ENCODE measurements at regions not wholly inside any gene's neighbourhood (a gene's known extent, or its start where the extent isn't known, plus 50 kb on each side); places are given as distances from the start of the nearest gene placed in this dataset.

DNA sequence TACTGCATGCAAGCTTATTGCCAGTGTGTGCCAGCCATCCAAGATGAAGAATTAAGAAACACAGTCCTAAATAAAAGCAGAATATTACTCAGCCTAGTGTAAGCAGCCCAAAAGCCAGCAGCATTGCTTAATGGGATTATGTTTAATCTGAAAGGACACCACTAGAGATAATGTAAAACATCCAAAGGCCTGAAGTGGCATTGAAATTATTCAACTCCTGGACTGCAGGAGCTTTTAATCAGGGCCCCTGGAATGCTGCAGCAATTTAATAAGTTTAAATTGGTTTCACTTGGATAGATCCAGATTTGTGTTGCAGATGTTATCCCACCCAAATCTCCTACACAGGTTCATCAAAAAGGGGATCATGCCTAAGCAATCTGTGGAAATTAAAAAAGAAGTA lies 193.0 kb downstream of the C12orf50 start:
- no peak for DNase-seq

- no peak for DNase-seq
Observed at GRCh38 chr12:87828382-87828973, 200.7 kb downstream of the C12orf50 start.

DNA sequence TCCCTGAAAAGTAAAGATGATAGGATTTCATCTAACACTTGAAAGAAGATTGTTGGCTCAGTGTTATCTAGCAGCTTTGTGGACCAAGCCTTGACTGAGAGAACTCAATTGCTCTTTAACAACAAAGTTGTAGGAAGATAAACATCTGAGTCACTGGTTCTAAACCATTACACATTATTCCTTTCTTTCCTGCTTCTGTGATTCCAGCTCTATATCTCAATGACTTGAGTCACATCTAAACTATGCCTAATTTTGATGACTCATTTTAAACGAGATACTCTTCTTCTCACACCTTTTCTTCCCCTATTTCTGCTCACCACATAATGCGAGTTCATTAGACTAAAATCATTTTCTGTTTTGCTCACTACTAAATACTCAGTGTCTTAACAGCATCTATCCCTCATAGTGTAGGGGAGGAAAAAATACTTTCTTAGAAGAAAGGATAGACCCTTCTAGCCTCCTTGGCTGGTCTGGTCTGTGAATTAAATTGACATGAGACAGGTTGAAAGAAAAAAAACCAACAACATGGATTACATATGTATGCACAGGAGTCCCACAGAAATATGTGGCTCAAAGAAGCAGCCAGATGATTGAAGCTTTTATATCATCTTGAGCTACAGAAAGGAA lies 201.4 kb downstream of the C12orf50 start:
- DNase-seq, result no peak

DNA sequence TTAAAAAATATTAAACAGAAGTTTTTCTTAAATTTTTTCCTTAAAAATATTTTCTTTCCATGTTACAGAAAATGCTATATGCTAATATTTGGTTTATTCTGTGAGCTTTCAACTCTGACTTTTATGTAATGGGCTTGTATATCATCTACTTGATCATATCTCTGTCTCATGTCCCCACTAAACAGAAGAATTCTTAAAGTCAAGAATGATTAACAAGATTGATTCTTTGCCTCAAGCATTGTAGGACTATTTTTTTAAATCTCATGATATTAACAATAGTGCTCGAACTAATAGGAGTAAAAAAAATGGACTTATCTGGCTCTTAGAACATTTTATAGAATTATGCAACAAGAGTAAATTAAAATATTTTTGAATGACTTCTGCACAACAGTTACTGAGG lies 206.3 kb downstream of the C12orf50 start:
- DNase-seq, result no peak

GRCh38 chr12:87820524-87821202 lies 208.5 kb downstream of the C12orf50 start:
- DNase-seq, result no peak

DNA sequence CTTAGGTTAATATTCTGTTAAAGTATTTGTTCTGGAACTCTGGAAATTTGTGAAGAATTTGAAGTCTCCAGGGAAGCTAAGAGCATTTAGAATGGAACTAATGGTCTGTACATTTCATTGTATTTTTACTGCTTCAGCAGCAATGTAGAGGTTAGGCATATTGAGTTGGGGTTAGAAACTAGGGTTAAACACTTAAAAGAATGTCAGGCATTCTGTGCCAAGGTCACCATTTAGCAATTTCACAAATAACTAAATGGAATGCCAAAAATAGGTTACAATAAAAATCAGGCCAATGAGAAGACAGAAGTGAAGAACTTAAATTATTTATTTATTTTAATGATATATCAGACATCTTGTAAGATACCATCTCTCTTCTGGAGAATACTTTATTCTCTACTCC lies 210.8 kb downstream of the C12orf50 start:
- DNase-seq, result no peak

- no peak for DNase-seq
Observed at GRCh38 chr12:87815771-87816585, 213.2 kb downstream of the C12orf50 start.

GRCh38 chr12:87814625-87815024 lies 214.6 kb downstream of the C12orf50 start:
- DNase-seq, result no peak

DNA sequence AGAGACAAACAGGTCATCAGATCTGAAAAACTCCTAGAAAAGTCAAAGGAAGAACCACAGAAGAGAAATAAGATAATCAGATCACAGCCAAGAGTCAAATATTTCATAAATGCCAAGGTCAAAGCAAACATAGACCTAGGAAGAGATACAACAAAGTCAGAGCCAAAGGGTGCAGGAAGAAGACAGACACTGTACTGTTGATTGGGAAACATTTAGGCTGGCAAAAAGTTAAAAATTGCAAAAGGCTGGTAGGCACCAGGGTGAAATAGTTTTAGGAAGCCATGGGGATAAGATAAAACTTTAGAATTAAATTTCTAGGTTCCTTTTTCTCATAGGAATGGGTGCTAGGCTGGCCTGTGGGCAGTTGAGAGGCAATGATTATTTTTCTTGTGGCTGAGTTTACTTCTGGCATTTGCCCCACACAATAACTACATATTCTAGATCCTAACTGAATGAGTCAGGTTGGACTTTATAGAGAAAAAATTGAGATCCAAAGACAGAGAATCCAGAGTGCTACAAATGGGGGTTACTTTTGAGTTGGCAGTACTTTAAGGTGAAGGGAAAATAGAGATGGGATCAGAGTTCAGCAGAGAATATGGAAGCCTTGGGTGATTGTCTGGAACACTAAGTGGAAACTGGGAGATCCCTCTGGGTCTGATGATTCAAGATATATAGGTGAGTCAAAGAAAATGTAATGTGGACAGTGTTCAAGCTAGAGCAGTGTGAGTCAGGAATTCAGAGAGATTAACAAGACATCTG lies 215.5 kb downstream of the C12orf50 start:
- DNase-seq, result no peak

GRCh38 chr12:87812681-87813080 lies 216.5 kb downstream of the C12orf50 start:
- no peak for DNase-seq

DNA sequence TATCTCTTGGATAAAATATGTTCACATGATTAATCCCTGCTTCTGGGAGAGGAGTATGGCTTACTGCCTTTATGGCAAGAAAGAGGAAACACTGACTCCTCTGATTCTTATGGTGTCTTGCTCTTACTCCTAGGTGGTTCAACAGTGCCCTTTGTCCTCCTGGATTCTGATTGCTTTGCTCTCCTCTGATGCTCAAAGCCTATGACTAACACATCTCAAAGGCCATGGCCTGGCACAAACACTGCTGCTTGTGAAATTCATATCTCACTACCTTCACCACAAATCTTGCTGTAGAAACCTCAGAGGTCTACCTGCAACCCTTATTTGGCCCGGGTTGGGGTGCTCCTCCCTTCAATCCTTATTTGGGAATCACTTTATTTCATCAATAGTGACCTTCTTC lies 217.2 kb downstream of the C12orf50 start:
- no peak for DNase-seq

GRCh38 chr12:87809916-87810315 lies 219.3 kb downstream of the C12orf50 start:
- no peak for DNase-seq

DNA sequence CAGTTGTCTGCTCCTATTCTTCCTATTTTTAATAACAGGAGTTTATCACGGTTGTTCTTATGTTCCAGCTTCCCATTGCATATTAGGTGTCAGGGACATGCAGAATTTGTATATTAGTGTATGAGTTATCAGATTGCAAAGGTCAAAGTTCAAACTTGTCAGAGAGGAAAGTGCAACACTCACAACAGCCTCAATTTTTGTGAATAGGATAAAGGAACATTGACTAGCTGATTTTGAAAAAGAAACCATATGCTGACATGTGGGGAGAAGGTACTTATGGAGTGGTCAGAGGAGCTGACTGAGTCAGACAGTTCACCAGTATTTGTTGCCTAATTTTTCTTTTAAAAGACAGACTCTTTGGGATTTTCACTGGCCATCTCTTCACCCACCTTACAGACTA lies 222.1 kb downstream of the C12orf50 start:
- DNase-seq, result no peak

DNA sequence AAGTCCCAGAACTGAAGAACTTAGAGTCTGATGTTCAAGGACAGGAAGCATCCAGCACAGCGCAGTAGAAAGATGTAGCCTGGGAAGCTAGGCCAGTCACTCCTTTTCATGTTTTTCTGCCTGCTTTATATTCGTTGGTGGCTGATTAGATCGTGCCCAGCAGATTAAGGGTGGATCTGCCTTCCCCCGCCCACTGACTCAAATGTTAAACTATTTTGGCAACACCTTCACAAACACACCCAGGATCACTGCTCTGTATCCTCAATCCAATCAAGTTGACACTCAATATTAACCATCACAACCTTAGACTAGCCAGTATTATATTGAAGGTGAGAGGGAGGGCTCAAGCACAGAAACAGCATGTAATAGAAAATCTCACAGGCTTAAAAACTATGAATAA lies 222.9 kb downstream of the C12orf50 start:
- no peak for DNase-seq

DNA sequence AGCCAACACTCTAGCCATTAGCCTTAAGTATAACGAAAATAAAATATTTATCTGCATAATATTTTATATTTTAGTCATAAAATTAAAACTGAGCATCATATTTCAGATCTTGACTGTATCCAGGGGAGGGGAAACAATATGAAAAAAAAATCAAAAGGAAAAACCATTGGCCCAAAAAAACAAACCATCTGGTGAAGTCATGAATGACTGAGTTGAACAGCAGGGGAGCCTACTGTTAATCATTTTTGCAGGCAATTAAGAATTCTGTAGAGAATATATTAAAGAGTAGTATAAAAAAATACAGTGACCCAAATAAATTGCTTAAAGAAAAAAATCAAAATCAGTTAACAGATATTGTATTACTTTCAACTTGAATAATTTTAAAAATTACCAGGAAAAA lies 224.8 kb downstream of the C12orf50 start:
- no peak for DNase-seq

GRCh38 chr12:87802721-87803011 lies 226.5 kb downstream of the C12orf50 start:
- DNase-seq, result no peak

- no peak for DNase-seq
Observed at GRCh38 chr12:87801860-87802720, 227.1 kb downstream of the C12orf50 start.

GRCh38 chr12:87796961-87797516 lies 232.2 kb downstream of the C12orf50 start:
- no peak for DNase-seq

DNA sequence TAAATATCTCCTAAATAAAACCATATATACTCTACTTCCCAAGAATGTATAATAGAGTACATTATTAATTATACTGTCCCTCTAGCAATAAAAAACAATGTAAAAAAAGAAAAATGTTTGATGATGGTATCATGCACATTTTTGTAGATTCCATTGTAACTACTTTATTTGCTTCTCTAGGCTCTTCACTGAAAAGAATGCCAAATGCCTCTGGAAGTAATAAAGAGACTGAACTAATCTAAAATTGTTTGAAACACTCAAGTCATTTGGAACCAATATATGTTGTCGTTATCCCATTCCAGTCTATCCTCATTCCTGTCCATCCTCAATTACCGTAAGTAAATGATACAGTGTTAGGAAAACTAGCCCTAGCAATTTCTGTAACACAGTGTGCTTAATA lies 233.6 kb downstream of the C12orf50 start:
- no peak for DNase-seq

DNA sequence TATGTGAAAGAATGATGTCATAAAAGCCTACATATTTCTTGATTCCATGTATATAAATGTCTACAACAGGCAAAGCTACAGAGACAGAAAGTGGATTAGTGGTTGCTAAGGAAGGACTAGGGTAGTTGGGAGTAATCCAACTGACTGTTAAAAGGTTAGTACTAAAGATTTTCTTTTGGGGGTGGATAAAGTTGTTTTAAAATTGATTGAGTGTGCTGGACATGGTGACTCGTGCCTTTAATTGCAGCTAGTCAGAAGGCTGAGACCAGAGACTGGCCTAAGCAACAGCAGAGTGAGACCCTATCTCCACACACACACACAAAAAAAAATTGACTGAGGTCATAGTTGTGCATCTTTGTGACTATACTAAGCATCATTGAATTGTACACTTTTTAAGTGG lies 234.3 kb downstream of the C12orf50 start:
- DNase-seq, result no peak

DNA sequence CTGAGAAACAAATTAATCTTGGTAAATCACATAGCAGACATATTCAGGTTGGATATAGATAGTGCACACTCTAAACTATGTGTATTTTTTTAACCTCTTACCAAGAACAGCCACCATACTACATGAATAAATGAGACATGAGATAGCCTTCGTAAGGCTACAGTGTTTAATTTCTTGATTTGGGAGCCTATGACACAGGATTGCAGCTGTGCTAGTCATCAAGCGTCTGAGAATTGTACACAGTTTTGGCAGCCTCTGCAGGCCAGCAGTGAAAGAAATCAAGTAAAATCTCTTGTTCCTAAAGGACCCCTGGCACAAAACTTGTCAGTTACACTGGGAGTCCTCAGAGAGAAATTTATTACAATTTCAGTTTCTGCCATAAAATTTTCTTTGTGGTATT lies 236.1 kb downstream of the C12orf50 start:
- DNase-seq, result no peak

DNA sequence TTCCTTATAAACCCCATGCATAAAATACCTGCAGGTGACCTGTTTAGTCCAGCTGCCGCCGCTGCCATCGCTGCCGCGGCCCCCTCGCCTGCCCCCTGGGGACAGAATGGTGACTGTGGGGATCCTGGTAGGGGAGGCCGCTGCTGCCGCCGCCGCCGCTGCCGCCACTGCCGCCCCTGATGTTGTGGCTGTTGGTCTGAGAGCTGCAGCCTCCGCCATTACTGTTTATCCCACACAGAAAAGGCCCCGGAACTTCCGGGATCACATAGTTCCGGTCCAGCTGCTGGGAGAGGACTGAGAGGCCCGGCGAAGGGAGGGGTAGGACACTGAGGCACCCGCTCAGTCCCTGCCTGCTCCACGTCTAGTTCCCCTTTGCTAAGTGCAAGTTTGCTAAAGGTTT lies 244.9 kb downstream of the C12orf50 start:
- DNase-seq, result no peak
